ENCODE measurements at regions not wholly inside any gene's neighbourhood (a gene's known extent, or its start where the extent isn't known, plus 50 kb on each side); places are given as distances from the start of the nearest gene placed in this dataset.

DNA sequence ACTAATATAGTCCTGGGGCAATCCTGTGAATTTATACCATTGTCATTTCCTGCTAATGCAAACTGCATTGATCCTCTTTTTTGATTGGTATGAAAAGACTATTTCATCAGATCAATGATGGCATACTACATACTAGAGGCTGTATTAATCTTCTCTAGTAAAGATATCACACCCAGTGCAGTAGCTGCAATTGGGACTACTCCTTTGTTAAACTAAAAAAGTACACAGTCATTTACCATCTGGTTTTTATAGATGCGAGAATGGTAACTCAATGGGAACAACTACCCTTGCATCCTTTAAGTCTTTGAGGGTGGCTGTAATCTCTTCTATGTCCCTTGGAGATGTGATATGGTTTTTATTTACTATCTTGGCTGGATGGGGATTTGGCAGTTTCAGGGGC, 80.2 kb upstream of the STK38L start:
- TF ChIP-seq, protein P1, sequence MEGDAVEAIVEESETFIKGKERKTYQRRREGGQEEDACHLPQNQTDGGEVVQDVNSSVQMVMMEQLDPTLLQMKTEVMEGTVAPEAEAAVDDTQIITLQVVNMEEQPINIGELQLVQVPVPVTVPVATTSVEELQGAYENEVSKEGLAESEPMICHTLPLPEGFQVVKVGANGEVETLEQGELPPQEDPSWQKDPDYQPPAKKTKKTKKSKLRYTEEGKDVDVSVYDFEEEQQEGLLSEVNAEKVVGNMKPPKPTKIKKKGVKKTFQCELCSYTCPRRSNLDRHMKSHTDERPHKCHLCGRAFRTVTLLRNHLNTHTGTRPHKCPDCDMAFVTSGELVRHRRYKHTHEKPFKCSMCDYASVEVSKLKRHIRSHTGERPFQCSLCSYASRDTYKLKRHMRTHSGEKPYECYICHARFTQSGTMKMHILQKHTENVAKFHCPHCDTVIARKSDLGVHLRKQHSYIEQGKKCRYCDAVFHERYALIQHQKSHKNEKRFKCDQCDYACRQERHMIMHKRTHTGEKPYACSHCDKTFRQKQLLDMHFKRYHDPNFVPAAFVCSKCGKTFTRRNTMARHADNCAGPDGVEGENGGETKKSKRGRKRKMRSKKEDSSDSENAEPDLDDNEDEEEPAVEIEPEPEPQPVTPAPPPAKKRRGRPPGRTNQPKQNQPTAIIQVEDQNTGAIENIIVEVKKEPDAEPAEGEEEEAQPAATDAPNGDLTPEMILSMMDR (IDR thresholded peaks at IDR 0.05 in 2 of 3, conservative IDR thresholded peaks at IDR 0.05 in 1 of 3; ENCODE audit: insufficient read depth in 2 of 3, low read depth in 1 of 3, low read length in 3 of 3), result no peak
- TF ChIP-seq ZNF12 (CRISPR knock-in tag; IDR thresholded peaks at IDR 0.05) (no peak), POLR2A (conservative IDR thresholded peaks at IDR 0.05) (no peak), ZBTB1 (CRISPR knock-in tag; IDR thresholded peaks at IDR 0.05; ENCODE audit: borderline replicate concordance, low read depth) (no peak), ZNF232 (CRISPR knock-in tag; IDR thresholded peaks at IDR 0.05) (no peak), MYNN (IDR thresholded peaks at IDR 0.05) (no peak), MYNN (CRISPR knock-in tag; IDR thresholded peaks at IDR 0.05) (no peak), NR3C1 (CRISPR knock-in tag; IDR thresholded peaks at IDR 0.05) (no peak), EZH2 (IDR thresholded peaks at IDR 0.05; ENCODE audit: borderline replicate concordance, low read depth, low read length) (no peak), NRF1 (conservative IDR thresholded peaks at IDR 0.05 in 1 of 2, IDR thresholded peaks at IDR 0.05 in 1 of 2) (no peak), NR2C2 (CRISPR knock-in tag; IDR thresholded peaks at IDR 0.05) (no peak), NR2C2 (tag; IDR thresholded peaks at IDR 0.05) (no peak)
- TF ChIP-seq, protein P2, sequence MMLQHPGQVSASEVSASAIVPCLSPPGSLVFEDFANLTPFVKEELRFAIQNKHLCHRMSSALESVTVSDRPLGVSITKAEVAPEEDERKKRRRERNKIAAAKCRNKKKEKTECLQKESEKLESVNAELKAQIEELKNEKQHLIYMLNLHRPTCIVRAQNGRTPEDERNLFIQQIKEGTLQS (IDR thresholded peaks at IDR 0.05), result no peak
- TF ChIP-seq, protein P2 (CRISPR knock-in tag; conservative IDR thresholded peaks at IDR 0.05), result no peak
- TF ChIP-seq, protein P3, sequence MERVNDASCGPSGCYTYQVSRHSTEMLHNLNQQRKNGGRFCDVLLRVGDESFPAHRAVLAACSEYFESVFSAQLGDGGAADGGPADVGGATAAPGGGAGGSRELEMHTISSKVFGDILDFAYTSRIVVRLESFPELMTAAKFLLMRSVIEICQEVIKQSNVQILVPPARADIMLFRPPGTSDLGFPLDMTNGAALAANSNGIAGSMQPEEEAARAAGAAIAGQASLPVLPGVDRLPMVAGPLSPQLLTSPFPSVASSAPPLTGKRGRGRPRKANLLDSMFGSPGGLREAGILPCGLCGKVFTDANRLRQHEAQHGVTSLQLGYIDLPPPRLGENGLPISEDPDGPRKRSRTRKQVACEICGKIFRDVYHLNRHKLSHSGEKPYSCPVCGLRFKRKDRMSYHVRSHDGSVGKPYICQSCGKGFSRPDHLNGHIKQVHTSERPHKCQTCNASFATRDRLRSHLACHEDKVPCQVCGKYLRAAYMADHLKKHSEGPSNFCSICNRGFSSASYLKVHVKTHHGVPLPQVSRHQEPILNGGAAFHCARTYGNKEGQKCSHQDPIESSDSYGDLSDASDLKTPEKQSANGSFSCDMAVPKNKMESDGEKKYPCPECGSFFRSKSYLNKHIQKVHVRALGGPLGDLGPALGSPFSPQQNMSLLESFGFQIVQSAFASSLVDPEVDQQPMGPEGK (CRISPR knock-in tag; IDR thresholded peaks at IDR 0.05; ENCODE audit: borderline replicate concordance), result no peak
- TF ChIP-seq, protein P4, sequence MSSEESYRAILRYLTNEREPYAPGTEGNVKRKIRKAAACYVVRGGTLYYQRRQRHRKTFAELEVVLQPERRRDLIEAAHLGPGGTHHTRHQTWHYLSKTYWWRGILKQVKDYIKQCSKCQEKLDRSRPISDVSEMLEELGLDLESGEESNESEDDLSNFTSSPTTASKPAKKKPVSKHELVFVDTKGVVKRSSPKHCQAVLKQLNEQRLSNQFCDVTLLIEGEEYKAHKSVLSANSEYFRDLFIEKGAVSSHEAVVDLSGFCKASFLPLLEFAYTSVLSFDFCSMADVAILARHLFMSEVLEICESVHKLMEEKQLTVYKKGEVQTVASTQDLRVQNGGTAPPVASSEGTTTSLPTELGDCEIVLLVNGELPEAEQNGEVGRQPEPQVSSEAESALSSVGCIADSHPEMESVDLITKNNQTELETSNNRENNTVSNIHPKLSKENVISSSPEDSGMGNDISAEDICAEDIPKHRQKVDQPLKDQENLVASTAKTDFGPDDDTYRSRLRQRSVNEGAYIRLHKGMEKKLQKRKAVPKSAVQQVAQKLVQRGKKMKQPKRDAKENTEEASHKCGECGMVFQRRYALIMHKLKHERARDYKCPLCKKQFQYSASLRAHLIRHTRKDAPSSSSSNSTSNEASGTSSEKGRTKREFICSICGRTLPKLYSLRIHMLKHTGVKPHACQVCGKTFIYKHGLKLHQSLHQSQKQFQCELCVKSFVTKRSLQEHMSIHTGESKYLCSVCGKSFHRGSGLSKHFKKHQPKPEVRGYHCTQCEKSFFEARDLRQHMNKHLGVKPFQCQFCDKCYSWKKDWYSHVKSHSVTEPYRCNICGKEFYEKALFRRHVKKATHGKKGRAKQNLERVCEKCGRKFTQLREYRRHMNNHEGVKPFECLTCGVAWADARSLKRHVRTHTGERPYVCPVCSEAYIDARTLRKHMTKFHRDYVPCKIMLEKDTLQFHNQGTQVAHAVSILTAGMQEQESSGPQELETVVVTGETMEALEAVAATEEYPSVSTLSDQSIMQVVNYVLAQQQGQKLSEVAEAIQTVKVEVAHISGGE (CRISPR knock-in tag; IDR thresholded peaks at IDR 0.05), result no peak
